ENCODE measurements at regions not wholly inside any gene's neighbourhood (a gene's known extent, or its start where the extent isn't known, plus 50 kb on each side); places are given as distances from the start of the nearest gene placed in this dataset.
A peak's percentile ranks its signal among the peaks of the same experiment; 100 is the strongest.

- no peak overlapping the region for H3K4me3 Mint-ChIP-seq
- ChIA-PET POLR2A (no interaction called here), CTCF (interaction anchor here (0.9 kb wide), 1 partner anchor 10 kb away, joined by 3 read pairs; no protein-coding TSS in a partner anchor)
- Histone ChIP-seq H3K4me3 (ENCODE audit: low read length) (no peak overlapping the region), H3K27ac (ENCODE audit: low read depth, low read length) (no peak overlapping the region), H3K27me3 (ENCODE audit: insufficient read depth, low read length, poor library complexity, severe bottlenecking) (no peaks in the 10 kb centered on the region), H3K36me3 (ENCODE audit: insufficient read depth, low read length) (no peaks in the 10 kb centered on the region), H3K4me1 (ENCODE audit: insufficient read depth, low read length) (no peaks in the 10 kb centered on the region), H3K9me3 (ENCODE audit: low read length) (no peaks in the 10 kb centered on the region)
- no peaks in the 10 kb centered on the region for H3K36me3 Mint-ChIP-seq
- H3K4me1 Mint-ChIP-seq, result peaks cover 0 to 3% (median 0%) of the 10 kb centered on the region in 3 donors
- DNase-seq, result no peak
- no peaks in the 10 kb centered on the region for H3K9me3 Mint-ChIP-seq
- no peak overlapping the region for H3K27ac Mint-ChIP-seq
- H3K27me3 Mint-ChIP-seq, result peaks cover 20 to 30% of the 10 kb centered on the region in 2 donors
Observed at GRCh38 chr2:191748528-191749180, 70.7 kb downstream of the NABP1 start.

DNA sequence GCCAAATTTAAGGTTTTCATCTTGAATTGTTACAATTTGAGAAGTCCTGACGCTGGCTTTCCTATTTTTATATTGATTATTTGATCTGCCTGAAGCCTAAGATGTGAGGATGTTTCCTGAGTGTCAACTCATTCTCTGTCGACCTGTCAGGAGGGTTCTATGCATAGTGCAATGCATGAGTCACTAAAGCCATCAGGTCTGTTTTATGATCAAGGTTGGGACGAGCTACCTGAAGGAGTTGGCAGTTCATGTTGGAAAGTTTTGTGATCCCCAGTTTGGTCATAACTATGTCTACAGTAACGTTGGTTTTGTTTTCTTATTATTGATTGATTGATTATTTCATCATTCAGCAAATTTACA, 71.2 kb downstream of the NABP1 start:
- no peak for DNase-seq
- H3K27me3 ChIP-seq (ENCODE audit: insufficient read depth, low read length, poor library complexity, severe bottlenecking), result no peaks in the 10 kb centered on the region
- H3K4me1 ChIP-seq (ENCODE audit: insufficient read depth, low read length), result no peaks in the 10 kb centered on the region
- no peaks in the 10 kb centered on the region for H3K9me3 Mint-ChIP-seq
- no peaks in the 10 kb centered on the region for H3K36me3 Mint-ChIP-seq
- H3K36me3 ChIP-seq (ENCODE audit: insufficient read depth, low read length), result no peaks in the 10 kb centered on the region
- no peak overlapping the region for H3K4me3 ChIP-seq (ENCODE audit: low read length)
- peaks cover 20 to 28% of the 10 kb centered on the region in 2 donors for H3K27me3 Mint-ChIP-seq
- H3K4me1 Mint-ChIP-seq, result peaks cover 0 to 3% (median 0%) of the 10 kb centered on the region in 3 donors
- H3K27ac Mint-ChIP-seq, result no peak overlapping the region
- no peak overlapping the region for H3K4me3 Mint-ChIP-seq
- H3K27ac ChIP-seq (ENCODE audit: low read depth, low read length), result no peak overlapping the region
- CTCF ChIA-PET, result no interaction called here
- H3K9me3 ChIP-seq (ENCODE audit: low read length), result no peaks in the 10 kb centered on the region
- POLR2A ChIA-PET, result no interaction called here

GRCh38 chr2:191754103-191754502, 76.2 kb downstream of the NABP1 start:
- Mint-ChIP-seq H3K27ac (no peak overlapping the region), H3K4me3 (no peak overlapping the region), H3K36me3 (no peaks in the 10 kb centered on the region), H3K4me1 (peaks cover 0 to 5% (median 4%) of the 10 kb centered on the region in 3 donors), H3K27me3 (peaks cover 5 to 7% of the 10 kb centered on the region in 2 donors), H3K9me3 (no peaks in the 10 kb centered on the region)
- CTCF ChIA-PET, result no interaction called here
- no peak overlapping the region for H3K27ac ChIP-seq (ENCODE audit: low read depth, low read length)
- H3K9me3 ChIP-seq (ENCODE audit: low read length), result no peaks in the 10 kb centered on the region
- no peaks in the 10 kb centered on the region for H3K27me3 ChIP-seq (ENCODE audit: insufficient read depth, low read length, poor library complexity, severe bottlenecking)
- no peak for DNase-seq
- no peaks in the 10 kb centered on the region for H3K36me3 ChIP-seq (ENCODE audit: insufficient read depth, low read length)
- POLR2A ChIA-PET, result no interaction called here
- no peaks in the 10 kb centered on the region for H3K4me1 ChIP-seq (ENCODE audit: insufficient read depth, low read length)
- H3K4me3 ChIP-seq (ENCODE audit: low read length), result no peak overlapping the region

GRCh38 chr2:191756761-191757160, 78.8 kb downstream of the NABP1 start:
- Mint-ChIP-seq H3K9me3 (no peaks in the 10 kb centered on the region), H3K36me3 (no peaks in the 10 kb centered on the region), H3K27me3 (peaks cover 4 to 14% of the 10 kb centered on the region in 2 donors), H3K27ac (no peak overlapping the region), H3K4me1 (peaks cover 0 to 6% (median 4%) of the 10 kb centered on the region in 3 donors), H3K4me3 (no peak overlapping the region)
- no peak for DNase-seq
- no peaks in the 10 kb centered on the region for H3K27me3 ChIP-seq (ENCODE audit: insufficient read depth, low read length, poor library complexity, severe bottlenecking)
- H3K9me3 ChIP-seq (ENCODE audit: low read length), result no peaks in the 10 kb centered on the region
- CTCF ChIA-PET, result interaction anchor here (1.6 to 2.2 kb wide), 2 partner anchors 14 to 406 kb away, joined by 4 to 7 read pairs; no protein-coding TSS in a partner anchor
- H3K4me1 ChIP-seq (ENCODE audit: insufficient read depth, low read length), result no peaks in the 10 kb centered on the region
- H3K4me3 ChIP-seq (ENCODE audit: low read length), result no peak overlapping the region
- H3K36me3 ChIP-seq (ENCODE audit: insufficient read depth, low read length), result no peaks in the 10 kb centered on the region
- POLR2A ChIA-PET, result no interaction called here
- H3K27ac ChIP-seq (ENCODE audit: low read depth, low read length), result no peak overlapping the region

DNA sequence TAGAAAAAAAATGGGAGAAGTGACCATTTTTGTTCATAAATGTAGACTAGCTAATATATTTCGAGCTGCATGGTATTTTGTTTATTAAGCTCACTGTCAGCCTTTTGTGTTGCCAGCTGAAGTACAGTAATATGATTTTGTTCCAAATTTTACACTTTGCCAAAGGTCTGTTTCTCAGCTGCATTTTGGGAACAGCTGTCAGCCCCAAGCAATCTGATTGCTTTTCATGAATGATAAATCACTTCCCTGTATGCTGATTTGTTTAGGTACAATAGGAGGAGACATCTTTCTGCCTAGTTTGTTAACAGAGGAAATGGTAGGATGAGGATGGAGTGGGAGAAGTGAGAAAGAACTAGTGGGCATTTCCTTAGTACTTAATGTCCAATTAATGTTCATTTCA, 79.3 kb downstream of the NABP1 start:
- ChIA-PET CTCF (interaction anchor here (1.6 to 2.2 kb wide), 2 partner anchors 13 to 405 kb away, joined by 4 to 7 read pairs; no protein-coding TSS in a partner anchor), POLR2A (no interaction called here)
- H3K4me3 Mint-ChIP-seq, result no peak overlapping the region

GRCh38 chr2:191758518-191759507, 80.9 kb downstream of the NABP1 start:
- H3K4me1 Mint-ChIP-seq, result peaks cover 0 to 6% (median 4%) of the 10 kb centered on the region in 3 donors
- H3K27ac ChIP-seq (ENCODE audit: low read depth, low read length), result no peak overlapping the region
- H3K27me3 ChIP-seq (ENCODE audit: insufficient read depth, low read length, poor library complexity, severe bottlenecking), result no peaks in the 10 kb centered on the region
- peak overlapping the region in 2 of 7 donors; percentile 27 to 31 for H3K4me3 Mint-ChIP-seq
- no peaks in the 10 kb centered on the region for H3K9me3 Mint-ChIP-seq
- peak; percentile 18 to 66 (median 31) for DNase-seq
- ChIA-PET CTCF (interaction anchor here (1.0 to 2.2 kb wide), 5 partner anchors 11 to 404 kb away, joined by 3 to 7 read pairs (median 4); no protein-coding TSS in a partner anchor), POLR2A (no interaction called here)
- H3K27ac Mint-ChIP-seq, result peak overlapping the region in 1 of 8 donors; percentile 13
- peaks cover 4 to 14% of the 10 kb centered on the region in 2 donors for H3K27me3 Mint-ChIP-seq
- no peaks in the 10 kb centered on the region for H3K36me3 Mint-ChIP-seq
- H3K4me1 ChIP-seq (ENCODE audit: insufficient read depth, low read length), result no peaks in the 10 kb centered on the region
- H3K4me3 ChIP-seq (ENCODE audit: low read length), result no peak overlapping the region
- no peaks in the 10 kb centered on the region for H3K9me3 ChIP-seq (ENCODE audit: low read length)
- no peaks in the 10 kb centered on the region for H3K36me3 ChIP-seq (ENCODE audit: insufficient read depth, low read length)

More for the DNA sequence above, 79.3 kb downstream of the NABP1 start:
- Histone ChIP-seq H3K27me3 (ENCODE audit: insufficient read depth, low read length, poor library complexity, severe bottlenecking) (no peaks in the 10 kb centered on the region), H3K36me3 (ENCODE audit: insufficient read depth, low read length) (no peaks in the 10 kb centered on the region), H3K4me1 (ENCODE audit: insufficient read depth, low read length) (no peaks in the 10 kb centered on the region), H3K9me3 (ENCODE audit: low read length) (no peaks in the 10 kb centered on the region), H3K27ac (ENCODE audit: low read depth, low read length) (no peak overlapping the region), H3K4me3 (ENCODE audit: low read length) (no peak overlapping the region)
- Mint-ChIP-seq H3K27ac (no peak overlapping the region), H3K27me3 (peaks cover 4 to 14% of the 10 kb centered on the region in 2 donors), H3K9me3 (no peaks in the 10 kb centered on the region), H3K4me1 (peaks cover 0 to 6% (median 4%) of the 10 kb centered on the region in 3 donors), H3K36me3 (no peaks in the 10 kb centered on the region)
- no peak for DNase-seq

DNA sequence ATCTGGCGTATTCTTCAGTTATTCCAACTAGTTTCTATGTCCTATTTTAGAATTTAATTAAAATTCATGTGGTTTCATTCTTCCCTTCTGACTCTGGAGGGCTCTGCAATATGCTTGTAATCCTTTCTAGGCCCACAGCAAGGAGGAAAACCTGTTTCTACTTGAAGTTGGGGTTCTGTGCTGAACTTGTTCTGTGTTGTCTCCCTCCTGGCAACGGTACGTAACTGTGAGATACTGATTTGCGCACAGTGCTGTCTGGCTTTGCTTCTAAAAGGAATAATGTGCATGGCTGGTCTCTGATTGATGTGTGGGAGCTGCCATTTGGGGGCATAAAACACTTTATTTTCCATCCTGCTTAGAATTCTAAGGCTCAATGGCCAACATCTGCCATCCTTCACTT, 81.7 kb downstream of the NABP1 start:
- Histone ChIP-seq H3K27ac (ENCODE audit: low read depth, low read length) (no peak overlapping the region), H3K4me3 (ENCODE audit: low read length) (no peak overlapping the region), H3K9me3 (ENCODE audit: low read length) (no peaks in the 10 kb centered on the region), H3K27me3 (ENCODE audit: insufficient read depth, low read length, poor library complexity, severe bottlenecking) (no peaks in the 10 kb centered on the region), H3K4me1 (ENCODE audit: insufficient read depth, low read length) (no peaks in the 10 kb centered on the region), H3K36me3 (ENCODE audit: insufficient read depth, low read length) (no peaks in the 10 kb centered on the region)
- Mint-ChIP-seq H3K27ac (no peak overlapping the region), H3K36me3 (no peaks in the 10 kb centered on the region), H3K27me3 (peaks cover 4 to 14% of the 10 kb centered on the region in 2 donors), H3K9me3 (no peaks in the 10 kb centered on the region), H3K4me1 (peaks cover 0 to 6% (median 4%) of the 10 kb centered on the region in 3 donors), H3K4me3 (no peak overlapping the region)
- no peak for DNase-seq
- ChIA-PET POLR2A (no interaction called here), CTCF (interaction anchor here (1.2 kb wide), 1 partner anchor 14 kb away, joined by 4 read pairs; no protein-coding TSS in a partner anchor)

Measured in CD8-positive, alpha-beta memory T cell (primary cell).